Ishikawa (cell line): ENCODE measurements at regions not wholly inside any gene's neighbourhood (a gene's known extent, or its start where the extent isn't known, plus 50 kb on each side); places are given as distances from the start of the nearest gene placed in this dataset.

Experiments used
- CEBPB ChIP-seq: IDR thresholded peaks from 2 replicates; pipeline ENCODE4 v1.6.1; 2012
- CREB1 ChIP-seq: IDR thresholded peaks from 2 replicates; pipeline ENCODE4 v1.6.1; 2012; ENCODE audit warnings: low read depth
- EGR1 ChIP-seq: IDR thresholded peaks from 2 replicates; pipeline ENCODE4 v1.6.1; 2012
- EP300 ChIP-seq: IDR thresholded peaks from 2 replicates; pipeline ENCODE4 v1.6.1; 2012; ENCODE audit warnings: borderline replicate concordance
- FOXM1 ChIP-seq: IDR thresholded peaks from 2 replicates; pipeline ENCODE4 v1.6.1; 2012; ENCODE audit warnings: low read depth, borderline replicate concordance
- RAD21 ChIP-seq: IDR thresholded peaks from 2 replicates; pipeline ENCODE4 v1.6.1; 2012; ENCODE audit warnings: low read depth
- REST ChIP-seq: IDR thresholded peaks from 2 replicates; pipeline ENCODE4 v1.6.1; 2012; ENCODE audit warnings: low read depth, mild to moderate bottlenecking
- TAF1 ChIP-seq: IDR thresholded peaks from 2 replicates; pipeline ENCODE4 v1.6.1; 2012; ENCODE audit warnings: low read depth, mild to moderate bottlenecking
- TCF12 ChIP-seq: IDR thresholded peaks from 2 replicates; pipeline ENCODE4 v1.6.1; 2012; ENCODE audit warnings: low read depth
- TEAD4 ChIP-seq: IDR thresholded peaks from 2 replicates; pipeline ENCODE4 v1.6.1; 2012
- YY1 ChIP-seq: IDR thresholded peaks from 2 replicates; pipeline ENCODE4 v1.6.1; 2012; ENCODE audit warnings: low read depth
- ZBTB7A ChIP-seq: IDR thresholded peaks from 2 replicates; pipeline ENCODE4 v1.6.1; 2012; ENCODE audit warnings: low read depth

GRCh38 chr16:73339821-73340220 lies 291.9 kb upstream of the ZFHX3 start:
- TF ChIP-seq RAD21 (no peak), REST (no peak), TEAD4 (no peak), EGR1 (no peak), ZBTB7A (no peak), EP300 (no peak), CREB1 (no peak), TAF1 (no peak), YY1 (no peak), CEBPB (no peak), TCF12 (no peak), FOXM1 (no peak)
